HG03196 (cell line): ENCODE measurements at regions not wholly inside any gene's neighbourhood (a gene's known extent, or its start where the extent isn't known, plus 50 kb on each side); places are given as distances from the start of the nearest gene placed in this dataset.
A peak's percentile ranks its signal among the peaks of the same experiment; 100 is the strongest.

ENCODE experiments used
- ATAC-seq: cut with Tn5 transposase; IDR thresholded peaks from one replicate; pipeline ENCODE4 v1.9.1; 2021; ENCODE audit not compliant: unreplicated experiment

GRCh38 chr6:105594821-105595220 lies 191.9 kb upstream of the PREP start:
- no peak for ATAC-seq

- no peak for ATAC-seq
Observed at GRCh38 chr6:105593805-105594671, 191.2 kb upstream of the PREP start.

GRCh38 chr6:105593056-105593690 lies 190.3 kb upstream of the PREP start:
- ATAC-seq, result no peak

GRCh38 chr6:105592329-105592728 lies 189.4 kb upstream of the PREP start:
- ATAC-seq, result no peak

GRCh38 chr6:105591053-105591452 lies 188.2 kb upstream of the PREP start:
- peak; percentile 82 for ATAC-seq

GRCh38 chr6:105588123-105588710 lies 185.3 kb upstream of the PREP start:
- ATAC-seq, result no peak

- ATAC-seq, result no peak
Observed at GRCh38 chr6:105587349-105588122, 184.7 kb upstream of the PREP start.

GRCh38 chr6:105578179-105578707 lies 175.4 kb upstream of the PREP start:
- no peak for ATAC-seq

- no peak for ATAC-seq
Observed at GRCh38 chr6:105573556-105573955, 170.7 kb upstream of the PREP start.

- no peak for ATAC-seq
Observed at GRCh38 chr6:105573138-105573537, 170.3 kb upstream of the PREP start.

GRCh38 chr6:105570416-105570815 lies 167.5 kb upstream of the PREP start:
- no peak for ATAC-seq

GRCh38 chr6:105569706-105570105 lies 166.8 kb upstream of the PREP start:
- no peak for ATAC-seq

GRCh38 chr6:105568751-105569150 lies 165.9 kb upstream of the PREP start:
- no peak for ATAC-seq

- ATAC-seq, result no peak
Observed at GRCh38 chr6:105568142-105568541, 165.3 kb upstream of the PREP start.

- ATAC-seq, result no peak
Observed at GRCh38 chr6:105567140-105567539, 164.3 kb upstream of the PREP start.

GRCh38 chr6:105566503-105566902 lies 163.6 kb upstream of the PREP start:
- ATAC-seq, result no peak

GRCh38 chr6:105564121-105564902 lies 161.4 kb upstream of the PREP start:
- ATAC-seq, result no peak

GRCh38 chr6:105562027-105562426 lies 159.1 kb upstream of the PREP start:
- ATAC-seq, result no peak

GRCh38 chr6:105561486-105561885 lies 158.6 kb upstream of the PREP start:
- no peak for ATAC-seq

GRCh38 chr6:105560611-105561066 lies 157.8 kb upstream of the PREP start:
- ATAC-seq, result peak; percentile 93
